GM12874 (cell line): ENCODE measurements at regions not wholly inside any gene's neighbourhood (a gene's known extent, or its start where the extent isn't known, plus 50 kb on each side); places are given as distances from the start of the nearest gene placed in this dataset.

ENCODE experiments used
- CTCF ChIP-seq: IDR thresholded peaks from 2 replicates; pipeline ENCODE4 v1.5.1; 2011; ENCODE audit warnings: low read depth, mild to moderate bottlenecking, control low read depth, low read length, moderate library complexity; ENCODE audit not compliant: insufficient read depth

- TF ChIP-seq CTCF: no peak
Observed at GRCh38 chr20:55584964-55585363, 420.4 kb downstream of the CBLN4 start.

- no peak for TF ChIP-seq CTCF
Observed at GRCh38 chr20:55584307-55584706, 421.0 kb downstream of the CBLN4 start.

DNA sequence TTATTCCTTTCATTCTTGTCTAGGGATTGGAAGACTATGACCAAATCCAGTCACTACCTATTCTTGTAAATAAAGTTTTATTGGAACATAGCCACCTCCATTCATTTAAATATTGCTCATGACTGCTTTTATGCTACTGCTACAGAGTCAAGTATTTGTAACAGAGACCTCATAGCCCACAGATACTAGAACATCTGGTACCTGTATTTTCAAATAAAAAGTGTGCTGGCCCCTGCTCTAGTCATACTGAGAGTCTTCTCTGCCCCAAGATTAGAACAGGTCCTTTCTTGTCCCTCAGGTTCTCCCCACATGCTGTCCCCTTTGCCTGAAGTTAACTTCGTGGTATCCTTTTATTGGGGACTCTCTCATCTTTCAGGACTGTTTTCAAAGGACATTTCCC, 422.3 kb downstream of the CBLN4 start:
- TF ChIP-seq CTCF: no peak

DNA sequence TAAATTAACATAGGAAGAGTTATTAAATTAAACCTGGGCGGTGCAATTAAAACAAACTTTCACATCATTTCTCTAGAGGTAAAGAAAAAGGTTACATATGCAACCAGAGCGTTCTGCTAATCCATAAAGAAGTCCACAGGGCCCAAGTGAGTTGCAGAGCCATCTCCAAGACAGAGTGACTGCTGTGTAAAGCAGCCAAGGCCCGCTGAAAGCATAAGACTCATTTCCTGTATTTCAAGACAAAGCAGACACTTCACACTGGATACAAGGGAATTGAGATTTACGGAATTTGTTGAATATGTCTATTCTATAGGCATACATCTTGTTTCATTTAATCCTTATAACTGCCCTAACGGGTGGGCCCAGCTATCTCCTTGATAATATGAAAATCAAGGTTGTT, 422.8 kb downstream of the CBLN4 start:
- TF ChIP-seq CTCF: no peak

- TF ChIP-seq CTCF: no peak
Observed at GRCh38 chr20:55581519-55581918, 423.8 kb downstream of the CBLN4 start.

- no peak for TF ChIP-seq CTCF
Observed at GRCh38 chr20:55580475-55580874, 424.8 kb downstream of the CBLN4 start.

GRCh38 chr20:55579802-55580201, 425.5 kb downstream of the CBLN4 start:
- TF ChIP-seq CTCF: no peak

- no peak for TF ChIP-seq CTCF
Observed at GRCh38 chr20:55576981-55577380, 428.3 kb downstream of the CBLN4 start.
